ENCODE measurements at regions not wholly inside any gene's neighbourhood (a gene's known extent, or its start where the extent isn't known, plus 50 kb on each side); places are given as distances from the start of the nearest gene placed in this dataset.

GRCh38 chr9:86636038-86636437 lies 281.8 kb upstream of the TUT7 start:
- H3K4me2 ChIP-seq (ENCODE audit: low read length), result no peak overlapping the region
- no peaks in the 10 kb centered on the region for H3K27me3 ChIP-seq (ENCODE audit: insufficient read depth, low read length)
- no peak overlapping the region for H3K27ac ChIP-seq (ENCODE audit: low read depth, low read length, poor library complexity, severe bottlenecking)
- H3K9ac ChIP-seq (ENCODE audit: low read length), result no peak overlapping the region
- no peaks in the 10 kb centered on the region for H4K20me1 ChIP-seq (ENCODE audit: insufficient read depth, low read length)
- no peaks in the 10 kb centered on the region for H3K36me3 ChIP-seq (ENCODE audit: insufficient read depth, low read length)
- H3K4me1 ChIP-seq (ENCODE audit: insufficient read depth, low read length, severe bottlenecking), result no peaks in the 10 kb centered on the region
- H3K79me2 ChIP-seq (ENCODE audit: insufficient read depth, low read length), result no peaks in the 10 kb centered on the region
- no peak overlapping the region for H2AFZ ChIP-seq (ENCODE audit: low read length)
- TF ChIP-seq EZH2 (IDR thresholded peaks at IDR 0.05; ENCODE audit: borderline replicate concordance, low read length), result no peak
- TF ChIP-seq CTCF (IDR thresholded peaks at IDR 0.05; ENCODE audit: low read length), result no peak
- no peak overlapping the region for H3K4me3 ChIP-seq (ENCODE audit: low read depth, low read length, poor library complexity, severe bottlenecking)
- no peaks in the 10 kb centered on the region for H3K9me3 ChIP-seq (ENCODE audit: low read length)
- H3K9me2 ChIP-seq (ENCODE audit: low read depth, low read length), result no peaks in the 10 kb centered on the region
- H3F3A ChIP-seq (ENCODE audit: insufficient read depth, low read length), result no peaks in the 10 kb centered on the region

DNA sequence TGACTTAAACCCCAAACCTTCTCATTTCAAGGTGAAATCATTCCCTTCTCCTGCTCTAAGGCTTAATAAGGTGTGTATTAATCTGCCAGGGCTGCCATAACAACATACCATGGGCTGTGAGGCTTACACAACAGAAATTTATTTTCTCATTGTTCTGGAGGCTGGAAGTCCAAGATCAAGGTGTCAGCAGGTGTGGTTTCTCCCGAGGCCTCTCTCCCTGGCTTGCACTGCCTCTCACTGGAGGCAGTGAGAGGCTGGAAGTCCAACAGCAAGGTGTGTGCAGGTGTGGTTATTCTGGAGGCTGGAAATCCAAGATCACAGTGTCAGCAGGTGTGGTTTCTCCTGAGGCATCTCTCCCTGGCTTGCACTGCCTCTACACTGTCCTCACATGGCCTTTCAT lies 280.3 kb upstream of the TUT7 start:
- H3K27ac ChIP-seq (ENCODE audit: low read depth, low read length, poor library complexity, severe bottlenecking), result no peak overlapping the region
- H4K20me1 ChIP-seq (ENCODE audit: insufficient read depth, low read length), result no peaks in the 10 kb centered on the region
- no peaks in the 10 kb centered on the region for H3K9me2 ChIP-seq (ENCODE audit: low read depth, low read length)
- H3K79me2 ChIP-seq (ENCODE audit: insufficient read depth, low read length), result no peaks in the 10 kb centered on the region
- no peaks in the 10 kb centered on the region for H3F3A ChIP-seq (ENCODE audit: insufficient read depth, low read length)
- H3K9ac ChIP-seq (ENCODE audit: low read length), result no peak overlapping the region
- no peak overlapping the region for H2AFZ ChIP-seq (ENCODE audit: low read length)
- H3K27me3 ChIP-seq (ENCODE audit: insufficient read depth, low read length), result no peaks in the 10 kb centered on the region
- H3K4me1 ChIP-seq (ENCODE audit: insufficient read depth, low read length, severe bottlenecking), result no peaks in the 10 kb centered on the region
- TF ChIP-seq CTCF (IDR thresholded peaks at IDR 0.05; ENCODE audit: low read length), result no peak
- no peak for TF ChIP-seq EZH2 (IDR thresholded peaks at IDR 0.05; ENCODE audit: borderline replicate concordance, low read length)
- no peaks in the 10 kb centered on the region for H3K9me3 ChIP-seq (ENCODE audit: low read length)
- H3K4me2 ChIP-seq (ENCODE audit: low read length), result no peak overlapping the region
- H3K4me3 ChIP-seq (ENCODE audit: low read depth, low read length, poor library complexity, severe bottlenecking), result no peak overlapping the region
- H3K36me3 ChIP-seq (ENCODE audit: insufficient read depth, low read length), result no peaks in the 10 kb centered on the region

- H3K4me3 ChIP-seq (ENCODE audit: low read depth, low read length, poor library complexity, severe bottlenecking), result no peak overlapping the region
- H3K36me3 ChIP-seq (ENCODE audit: insufficient read depth, low read length), result no peaks in the 10 kb centered on the region
- no peaks in the 10 kb centered on the region for H3K4me1 ChIP-seq (ENCODE audit: insufficient read depth, low read length, severe bottlenecking)
- no peak overlapping the region for H2AFZ ChIP-seq (ENCODE audit: low read length)
- no peaks in the 10 kb centered on the region for H4K20me1 ChIP-seq (ENCODE audit: insufficient read depth, low read length)
- no peaks in the 10 kb centered on the region for H3K9me3 ChIP-seq (ENCODE audit: low read length)
- no peaks in the 10 kb centered on the region for H3F3A ChIP-seq (ENCODE audit: insufficient read depth, low read length)
- no peak overlapping the region for H3K4me2 ChIP-seq (ENCODE audit: low read length)
- no peaks in the 10 kb centered on the region for H3K27me3 ChIP-seq (ENCODE audit: insufficient read depth, low read length)
- no peak for TF ChIP-seq EZH2 (IDR thresholded peaks at IDR 0.05; ENCODE audit: borderline replicate concordance, low read length)
- TF ChIP-seq CTCF (IDR thresholded peaks at IDR 0.05; ENCODE audit: low read length), result no peak
- H3K79me2 ChIP-seq (ENCODE audit: insufficient read depth, low read length), result no peaks in the 10 kb centered on the region
- no peaks in the 10 kb centered on the region for H3K9me2 ChIP-seq (ENCODE audit: low read depth, low read length)
- no peak overlapping the region for H3K9ac ChIP-seq (ENCODE audit: low read length)
- no peak overlapping the region for H3K27ac ChIP-seq (ENCODE audit: low read depth, low read length, poor library complexity, severe bottlenecking)
Measured at GRCh38 chr9:86633945-86634344, 279.7 kb upstream of the TUT7 start.

All from OCI-LY1 (cell line).